Left kidney (tissue), 1 donor: ENCODE measurements at regions not wholly inside any gene's neighbourhood (a gene's known extent, or its start where the extent isn't known, plus 50 kb on each side); places are given as distances from the start of the nearest gene placed in this dataset.
A peak's percentile ranks its signal among the peaks of the same experiment; 100 is the strongest.

Experiments used
- DNase-seq: peaks from one replicate; pipeline ENCODE4 v3.0.0-alpha.2; 2013

GRCh38 chr1:88398338-88398737, 285.7 kb upstream of the PKN2 start:
- DNase-seq, result no peak

GRCh38 chr1:88399690-88400089, 284.4 kb upstream of the PKN2 start:
- no peak for DNase-seq

GRCh38 chr1:88401313-88401712, 282.8 kb upstream of the PKN2 start:
- DNase-seq, result no peak

- DNase-seq, result no peak
Observed at GRCh38 chr1:88404582-88404981, 279.5 kb upstream of the PKN2 start.

- no peak for DNase-seq
Observed at GRCh38 chr1:88407248-88407647, 276.8 kb upstream of the PKN2 start.

GRCh38 chr1:88421997-88422396, 262.1 kb upstream of the PKN2 start:
- DNase-seq, result no peak

GRCh38 chr1:88433556-88433955, 250.5 kb upstream of the PKN2 start:
- DNase-seq, result no peak

- DNase-seq, result no peak
Observed at GRCh38 chr1:88434836-88435235, 249.2 kb upstream of the PKN2 start.

- DNase-seq, result no peak
Observed at GRCh38 chr1:88441022-88441421, 243.1 kb upstream of the PKN2 start.

GRCh38 chr1:88451856-88452255, 232.2 kb upstream of the PKN2 start:
- no peak for DNase-seq

- DNase-seq, result no peak
Observed at GRCh38 chr1:88453295-88453694, 230.8 kb upstream of the PKN2 start.

GRCh38 chr1:88454781-88455180, 229.3 kb upstream of the PKN2 start:
- DNase-seq, result no peak

GRCh38 chr1:88455621-88456256, 228.3 kb upstream of the PKN2 start:
- no peak for DNase-seq

GRCh38 chr1:88457197-88457596, 226.9 kb upstream of the PKN2 start:
- DNase-seq, result no peak

GRCh38 chr1:88461007-88461406, 223.1 kb upstream of the PKN2 start:
- no peak for DNase-seq

GRCh38 chr1:88462096-88462487, 222.0 kb upstream of the PKN2 start:
- DNase-seq, result no peak

GRCh38 chr1:88462488-88463261, 221.4 kb upstream of the PKN2 start:
- DNase-seq, result peak; percentile 27

- no peak for DNase-seq
Observed at GRCh38 chr1:88463401-88463985, 220.6 kb upstream of the PKN2 start.

GRCh38 chr1:88466011-88466410, 218.1 kb upstream of the PKN2 start:
- DNase-seq, result no peak

GRCh38 chr1:88466899-88467580, 217.0 kb upstream of the PKN2 start:
- no peak for DNase-seq

GRCh38 chr1:88472298-88472697, 211.8 kb upstream of the PKN2 start:
- DNase-seq, result no peak

- no peak for DNase-seq
Observed at GRCh38 chr1:88472714-88473113, 211.4 kb upstream of the PKN2 start.
